OCI-LY7 (cell line): ENCODE measurements at regions not wholly inside any gene's neighbourhood (a gene's known extent, or its start where the extent isn't known, plus 50 kb on each side); places are given as distances from the start of the nearest gene placed in this dataset.

ENCODE experiments used
- BruUV-seq: library from RNA; stranded (reverse); fragments of 400-500 nt; replicated peaks from 2 replicates; lab custom pipeline; 2021; lab: Mats Ljungman, UMichigan
- CTCF ChIA-PET: fragments of 300-600 bp; sonication (Branson Sonifier 250); formaldehyde crosslinking; loops from one replicate; lab custom pipeline; 2022; ENCODE audit warnings: antibody characterized with exemption; ENCODE audit not compliant: unreplicated experiment; lab: Charles Lee
- POLR2A ChIA-PET: fragments of 300-600 bp; sonication (Branson Sonifier 250); formaldehyde crosslinking; loops from one replicate; lab custom pipeline; 2022; ENCODE audit warnings: antibody characterized with exemption; lab: Charles Lee
- DNase-seq: peaks from one replicate; pipeline ENCODE4 v3.0.0-alpha.2; 2015; ENCODE audit warnings: low spot score
- H2AFZ ChIP-seq: fragments of 200-600 bp; sonication (generic), shearing (Covaris generic); 2 replicates; pipeline ENCODE4 v1.6.1; 2014; ENCODE audit warnings: mild to moderate bottlenecking, antibody characterized with exemption, low read length, moderate library complexity
- H3K27ac ChIP-seq: fragments of 200-600 bp; sonication (generic); 2 replicates; pipeline ENCODE4 v1.5.1; 2014; ENCODE audit warnings: mixed run types, low read depth, mild to moderate bottlenecking, moderate library complexity, low read length, inconsistent platforms; ENCODE audit not compliant: poor library complexity, severe bottlenecking
- H3K36me3 ChIP-seq: fragments of 200-600 bp; sonication (generic); 2 replicates; pipeline ENCODE4 v1.6.1; 2014; ENCODE audit warnings: mild to moderate bottlenecking, antibody characterized with exemption, low read length, moderate library complexity, mixed read lengths; ENCODE audit not compliant: insufficient read depth
- H3K4me1 ChIP-seq: fragments of 200-600 bp; sonication (generic); 2 replicates; pipeline ENCODE4 v1.5.1; 2014; ENCODE audit warnings: mild to moderate bottlenecking, low read length; ENCODE audit not compliant: insufficient read depth, poor library complexity, severe bottlenecking
- H3K4me2 ChIP-seq: fragments of 200-600 bp; sonication (generic); 2 replicates; pipeline ENCODE4 v1.6.1; 2014; ENCODE audit warnings: mild to moderate bottlenecking, low read length
- H3K4me3 ChIP-seq: fragments of 200-600 bp; sonication (generic); 2 replicates; pipeline ENCODE4 v1.5.1; 2014; ENCODE audit warnings: mild to moderate bottlenecking, low read depth, low read length; ENCODE audit not compliant: poor library complexity, severe bottlenecking
- H3K79me2 ChIP-seq: fragments of 200-600 bp; sonication (generic); 2 replicates; pipeline ENCODE4 v1.6.1; 2016; ENCODE audit warnings: low read depth, mild to moderate bottlenecking, low read length, moderate library complexity, mixed read lengths; ENCODE audit not compliant: insufficient read depth
- H3K9me2 ChIP-seq: fragments of 200-600 bp; sonication (generic); 2 replicates; pipeline ENCODE4 v1.6.1; 2016; ENCODE audit warnings: mild to moderate bottlenecking, low read length, mixed read lengths; ENCODE audit not compliant: insufficient read depth
- H3K9me3 ChIP-seq: fragments of 200-600 bp; sonication (generic); 2 replicates; pipeline ENCODE4 v1.6.1; 2014; ENCODE audit warnings: mild to moderate bottlenecking, mixed run types, low read length, mixed read lengths
- H4K20me1 ChIP-seq: fragments of 200-600 bp; sonication (generic); 2 replicates; pipeline ENCODE4 v1.6.1; 2014; ENCODE audit warnings: mild to moderate bottlenecking, antibody characterized with exemption, low read length, moderate library complexity, mixed read lengths; ENCODE audit not compliant: insufficient read depth
- CTCF ChIP-seq: fragments of 200-600 bp; sonication (generic); conservative IDR thresholded peaks from 2 replicates; pipeline ENCODE4 v1.5.1; 2014; ENCODE audit warnings: mild to moderate bottlenecking, antibody characterized with exemption, low read length, moderate library complexity, mixed read lengths
- EZH2phosphoT487 ChIP-seq: fragments of 200-600 bp; sonication (generic); IDR thresholded peaks from 2 replicates; pipeline ENCODE4 v1.6.1; 2018; ENCODE audit warnings: low read depth, borderline replicate concordance, mild to moderate bottlenecking, mixed run types, antibody characterized with exemption, low read length, moderate library complexity, mixed read lengths
- intact Hi-C: fragments of 100-400 bp; cut with micrococcal nuclease; formaldehyde crosslinking; loops from one replicate; pipeline ENCODE4 v1.10.0; 2022; ENCODE audit not compliant: unreplicated experiment

DNA sequence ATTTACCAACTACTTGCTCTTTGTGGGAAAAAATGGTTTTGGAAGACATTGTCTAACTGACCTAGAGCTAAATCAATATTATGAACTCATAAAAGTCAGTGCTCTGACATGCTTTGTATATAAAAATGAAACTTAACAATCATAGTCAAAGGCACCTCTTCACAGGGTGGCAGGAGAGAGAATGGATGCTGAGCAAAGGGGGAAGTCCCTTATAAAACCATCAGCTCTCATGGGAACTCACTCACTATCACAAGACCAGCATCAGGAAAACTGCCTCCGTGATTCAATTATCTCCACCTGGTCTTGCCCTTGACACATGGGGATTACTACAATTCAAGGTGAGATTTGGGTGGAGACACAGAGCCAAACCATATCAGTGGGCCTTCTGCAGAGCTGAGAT lies 417.6 kb upstream of the AUTS2 start:
- ChIA-PET CTCF (no interaction called here), POLR2A (interaction anchor here (0.6 to 1.2 kb wide), 2 partner anchors 23 to 353 kb away, joined by 3 to 4 read pairs; no protein-coding TSS in a partner anchor)
- TF ChIP-seq CTCF (no peak), EZH2phosphoT487 (no peak)
- Histone ChIP-seq H2AFZ (no peak overlapping the region), H4K20me1 (no peaks in the 10 kb centered on the region), H3K27ac (no peak overlapping the region), H3K4me2 (no peak overlapping the region), H3K79me2 (no peaks in the 10 kb centered on the region), H3K4me3 (no peak overlapping the region), H3K9me2 (no peaks in the 10 kb centered on the region), H3K36me3 (no peaks in the 10 kb centered on the region), H3K9me3 (no peaks in the 10 kb centered on the region), H3K4me1 (peaks cover 17% of the 10 kb centered on the region)
- DNase-seq = no peak
- intact Hi-C loops = no loop called here
- no TSS peak for BruUV-seq

GRCh38 chr7:69182596-69183467 lies 415.4 kb upstream of the AUTS2 start:
- POLR2A ChIA-PET = interaction anchor here (0.5 to 1.3 kb wide), 5 partner anchors 9 to 1974 kb away, joined by 3 to 7 read pairs (median 3); no protein-coding TSS in a partner anchor
- peak overlapping the region; percentile 14 for H3K4me3 ChIP-seq
- CTCF ChIA-PET = no interaction called here
- peak overlapping the region; percentile 57 for H2AFZ ChIP-seq
- H3K9me2 ChIP-seq = no peaks in the 10 kb centered on the region
- peak overlapping the region; percentile 48 for H3K4me2 ChIP-seq
- H3K4me1 ChIP-seq = peaks cover 17% of the 10 kb centered on the region
- BruUV-seq = no TSS peak
- no peaks in the 10 kb centered on the region for H3K36me3 ChIP-seq
- H3K79me2 ChIP-seq = no peaks in the 10 kb centered on the region
- peak overlapping the region; percentile 46 for H3K27ac ChIP-seq
- intact Hi-C loops = no loop called here
- no peaks in the 10 kb centered on the region for H3K9me3 ChIP-seq
- peak; percentile 53 for DNase-seq
- H4K20me1 ChIP-seq = no peaks in the 10 kb centered on the region
- no peak for TF ChIP-seq CTCF
- no peak for TF ChIP-seq EZH2phosphoT487

- no peak for DNase-seq
- Histone ChIP-seq H3K36me3 (no peaks in the 10 kb centered on the region), H3K79me2 (no peaks in the 10 kb centered on the region), H3K4me2 (no peak overlapping the region), H3K9me3 (no peaks in the 10 kb centered on the region), H3K4me3 (no peak overlapping the region), H3K27ac (no peak overlapping the region), H3K9me2 (no peaks in the 10 kb centered on the region), H2AFZ (no peak overlapping the region), H4K20me1 (no peaks in the 10 kb centered on the region), H3K4me1 (peaks cover 17% of the 10 kb centered on the region)
- intact Hi-C loops = no loop called here
- TF ChIP-seq EZH2phosphoT487 (no peak), CTCF (no peak)
- BruUV-seq = no TSS peak
- ChIA-PET CTCF (no interaction called here), POLR2A (interaction anchor here (0.5 kb wide), 1 partner anchor 1965 kb away, joined by 5 read pairs; no protein-coding TSS in a partner anchor)
Observed at GRCh38 chr7:69184339-69184738, 413.9 kb upstream of the AUTS2 start.
